ENCODE measurements at regions not wholly inside any gene's neighbourhood (a gene's known extent, or its start where the extent isn't known, plus 50 kb on each side); places are given as distances from the start of the nearest gene placed in this dataset.

DNA sequence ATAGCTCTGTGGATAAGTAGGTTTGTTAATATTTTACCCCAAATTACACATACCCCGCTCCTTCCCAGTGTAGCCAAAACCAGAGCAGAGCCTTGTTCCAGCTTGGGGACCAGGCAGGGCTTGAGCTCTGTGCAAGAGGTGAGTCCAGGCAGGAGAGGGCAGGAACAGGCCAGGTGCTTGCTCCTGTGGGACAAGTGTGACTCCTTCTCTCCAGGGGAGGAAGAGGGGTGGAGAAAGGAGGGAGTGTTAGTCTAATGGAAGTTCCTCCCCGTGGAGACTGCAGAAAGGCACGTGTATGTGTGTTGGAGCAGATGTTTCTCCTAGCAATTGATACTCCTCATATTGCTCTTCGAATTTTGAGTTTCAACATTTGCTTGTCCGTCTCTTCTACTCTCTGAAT lies 201.0 kb downstream of the FGF9 start:
- Histone ChIP-seq H4K20me1 (ENCODE audit: insufficient read depth, low read length) (no peaks in the 10 kb centered on the region), H3K27me3 (ENCODE audit: insufficient read depth, low read length) (no peaks in the 10 kb centered on the region), H3K36me3 (ENCODE audit: insufficient read depth, low read length) (no peaks in the 10 kb centered on the region), H3F3A (ENCODE audit: insufficient read depth, low read length) (no peaks in the 10 kb centered on the region), H3K4me1 (ENCODE audit: insufficient read depth, low read length, severe bottlenecking) (no peaks in the 10 kb centered on the region), H3K79me2 (ENCODE audit: insufficient read depth, low read length) (no peaks in the 10 kb centered on the region), H2AFZ (ENCODE audit: low read length) (no peak overlapping the region), H3K27ac (ENCODE audit: low read depth, low read length, poor library complexity, severe bottlenecking) (no peak overlapping the region), H3K4me2 (ENCODE audit: low read length) (no peak overlapping the region), H3K9me2 (ENCODE audit: low read depth, low read length) (no peaks in the 10 kb centered on the region), H3K9ac (ENCODE audit: low read length) (no peak overlapping the region), H3K9me3 (ENCODE audit: low read length) (no peaks in the 10 kb centered on the region), H3K4me3 (ENCODE audit: low read depth, low read length, poor library complexity, severe bottlenecking) (no peak overlapping the region)
- TF ChIP-seq, protein P1, sequence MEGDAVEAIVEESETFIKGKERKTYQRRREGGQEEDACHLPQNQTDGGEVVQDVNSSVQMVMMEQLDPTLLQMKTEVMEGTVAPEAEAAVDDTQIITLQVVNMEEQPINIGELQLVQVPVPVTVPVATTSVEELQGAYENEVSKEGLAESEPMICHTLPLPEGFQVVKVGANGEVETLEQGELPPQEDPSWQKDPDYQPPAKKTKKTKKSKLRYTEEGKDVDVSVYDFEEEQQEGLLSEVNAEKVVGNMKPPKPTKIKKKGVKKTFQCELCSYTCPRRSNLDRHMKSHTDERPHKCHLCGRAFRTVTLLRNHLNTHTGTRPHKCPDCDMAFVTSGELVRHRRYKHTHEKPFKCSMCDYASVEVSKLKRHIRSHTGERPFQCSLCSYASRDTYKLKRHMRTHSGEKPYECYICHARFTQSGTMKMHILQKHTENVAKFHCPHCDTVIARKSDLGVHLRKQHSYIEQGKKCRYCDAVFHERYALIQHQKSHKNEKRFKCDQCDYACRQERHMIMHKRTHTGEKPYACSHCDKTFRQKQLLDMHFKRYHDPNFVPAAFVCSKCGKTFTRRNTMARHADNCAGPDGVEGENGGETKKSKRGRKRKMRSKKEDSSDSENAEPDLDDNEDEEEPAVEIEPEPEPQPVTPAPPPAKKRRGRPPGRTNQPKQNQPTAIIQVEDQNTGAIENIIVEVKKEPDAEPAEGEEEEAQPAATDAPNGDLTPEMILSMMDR (IDR thresholded peaks at IDR 0.05; ENCODE audit: low read length): no peak
- no peak for TF ChIP-seq EZH2 (IDR thresholded peaks at IDR 0.05; ENCODE audit: borderline replicate concordance, low read length)

DNA sequence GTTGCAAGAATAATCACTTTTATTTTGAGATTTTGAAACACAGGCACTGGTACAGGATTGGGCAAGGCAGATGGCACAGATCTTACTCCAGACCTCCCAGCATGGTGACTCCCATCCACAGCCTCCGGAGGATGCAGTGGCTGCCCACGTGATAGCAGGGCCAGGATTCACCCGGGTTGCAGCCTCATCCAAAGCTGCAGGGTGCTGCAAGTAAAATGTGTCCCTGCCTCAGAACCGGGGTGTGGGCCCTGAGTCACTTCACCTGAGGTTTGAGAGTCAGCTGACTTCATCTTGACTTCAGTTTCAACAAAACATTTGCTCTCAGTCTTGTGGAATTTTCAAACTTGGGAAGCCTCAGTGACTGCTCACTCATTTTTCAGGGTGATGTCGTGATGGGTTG lies 201.9 kb downstream of the FGF9 start:
- H3K27ac ChIP-seq (ENCODE audit: low read depth, low read length, poor library complexity, severe bottlenecking): no peak overlapping the region
- H3K4me1 ChIP-seq (ENCODE audit: insufficient read depth, low read length, severe bottlenecking): no peaks in the 10 kb centered on the region
- H3K9me3 ChIP-seq (ENCODE audit: low read length): no peaks in the 10 kb centered on the region
- no peaks in the 10 kb centered on the region for H3K79me2 ChIP-seq (ENCODE audit: insufficient read depth, low read length)
- H3K4me2 ChIP-seq (ENCODE audit: low read length): no peak overlapping the region
- no peak overlapping the region for H2AFZ ChIP-seq (ENCODE audit: low read length)
- TF ChIP-seq, protein P1 (IDR thresholded peaks at IDR 0.05; ENCODE audit: low read length): no peak
- no peak for TF ChIP-seq EZH2 (IDR thresholded peaks at IDR 0.05; ENCODE audit: borderline replicate concordance, low read length)
- H4K20me1 ChIP-seq (ENCODE audit: insufficient read depth, low read length): no peaks in the 10 kb centered on the region
- no peaks in the 10 kb centered on the region for H3K36me3 ChIP-seq (ENCODE audit: insufficient read depth, low read length)
- no peak overlapping the region for H3K4me3 ChIP-seq (ENCODE audit: low read depth, low read length, poor library complexity, severe bottlenecking)
- H3K9ac ChIP-seq (ENCODE audit: low read length): no peak overlapping the region
- no peaks in the 10 kb centered on the region for H3K9me2 ChIP-seq (ENCODE audit: low read depth, low read length)
- no peaks in the 10 kb centered on the region for H3K27me3 ChIP-seq (ENCODE audit: insufficient read depth, low read length)
- no peaks in the 10 kb centered on the region for H3F3A ChIP-seq (ENCODE audit: insufficient read depth, low read length)

DNA sequence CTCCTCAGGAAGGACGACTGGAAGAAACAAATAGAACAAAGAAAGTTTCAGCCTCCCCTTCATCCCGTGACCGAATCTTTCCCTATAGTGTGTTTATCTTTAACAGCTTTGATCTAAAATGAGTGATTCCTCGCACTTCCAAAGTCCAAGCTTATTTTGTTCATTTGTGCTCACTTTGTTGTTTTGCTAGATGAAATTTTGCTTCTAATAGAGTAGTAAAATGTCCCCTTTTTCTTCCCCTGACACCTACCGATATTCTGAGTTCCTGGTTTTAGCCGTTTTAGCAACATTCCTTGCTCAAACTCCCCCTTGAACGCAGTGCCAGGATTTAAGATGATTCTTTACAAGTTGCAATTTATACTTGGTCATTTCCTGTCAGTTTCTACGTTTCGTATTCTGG lies 204.2 kb downstream of the FGF9 start:
- no peak overlapping the region for H3K4me3 ChIP-seq (ENCODE audit: low read depth, low read length, poor library complexity, severe bottlenecking)
- H2AFZ ChIP-seq (ENCODE audit: low read length): no peak overlapping the region
- H3K4me2 ChIP-seq (ENCODE audit: low read length): no peak overlapping the region
- H3K4me1 ChIP-seq (ENCODE audit: insufficient read depth, low read length, severe bottlenecking): no peaks in the 10 kb centered on the region
- no peaks in the 10 kb centered on the region for H3K79me2 ChIP-seq (ENCODE audit: insufficient read depth, low read length)
- no peaks in the 10 kb centered on the region for H4K20me1 ChIP-seq (ENCODE audit: insufficient read depth, low read length)
- no peaks in the 10 kb centered on the region for H3K9me3 ChIP-seq (ENCODE audit: low read length)
- H3K27ac ChIP-seq (ENCODE audit: low read depth, low read length, poor library complexity, severe bottlenecking): no peak overlapping the region
- no peaks in the 10 kb centered on the region for H3K27me3 ChIP-seq (ENCODE audit: insufficient read depth, low read length)
- no peaks in the 10 kb centered on the region for H3K36me3 ChIP-seq (ENCODE audit: insufficient read depth, low read length)
- no peak for TF ChIP-seq EZH2 (IDR thresholded peaks at IDR 0.05; ENCODE audit: borderline replicate concordance, low read length)
- H3K9me2 ChIP-seq (ENCODE audit: low read depth, low read length): no peaks in the 10 kb centered on the region
- no peaks in the 10 kb centered on the region for H3F3A ChIP-seq (ENCODE audit: insufficient read depth, low read length)
- H3K9ac ChIP-seq (ENCODE audit: low read length): no peak overlapping the region

DNA sequence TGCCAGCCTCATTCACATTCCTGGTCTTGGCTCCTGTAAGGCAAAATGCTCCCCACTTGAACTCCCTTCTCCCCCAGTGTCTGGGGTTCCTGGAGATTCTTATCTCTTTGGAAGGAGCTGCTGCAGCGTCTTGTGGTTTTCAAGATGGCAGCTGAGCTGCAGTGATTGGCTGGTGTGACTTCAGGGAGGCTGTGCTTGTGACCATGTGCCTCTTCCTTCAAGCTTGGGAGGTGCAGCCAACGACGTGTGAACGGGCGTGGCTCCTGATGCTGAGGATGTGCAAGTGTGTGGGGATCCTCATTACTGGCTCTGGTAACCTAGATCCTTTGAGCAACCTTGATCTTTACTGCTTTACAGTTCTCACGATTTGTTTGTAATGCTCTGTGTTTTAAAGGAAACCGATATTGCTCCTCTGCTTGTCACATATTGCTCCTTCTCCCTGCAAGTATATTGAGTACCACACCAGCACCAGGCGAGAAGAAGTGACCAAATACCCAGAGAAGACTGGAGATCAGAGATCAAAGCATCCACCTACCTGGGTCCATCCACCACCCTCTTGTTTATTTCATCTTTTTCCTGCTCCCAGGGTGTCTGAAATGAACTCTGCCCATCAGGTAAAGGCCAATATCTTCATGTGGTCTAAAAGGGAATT lies 208.5 kb downstream of the FGF9 start:
- no peaks in the 10 kb centered on the region for H3F3A ChIP-seq (ENCODE audit: insufficient read depth, low read length)
- TF ChIP-seq EZH2 (IDR thresholded peaks at IDR 0.05; ENCODE audit: borderline replicate concordance, low read length): no peak
- TF ChIP-seq, protein P1 (IDR thresholded peaks at IDR 0.05; ENCODE audit: low read length): no peak
- no peaks in the 10 kb centered on the region for H3K79me2 ChIP-seq (ENCODE audit: insufficient read depth, low read length)
- no peaks in the 10 kb centered on the region for H4K20me1 ChIP-seq (ENCODE audit: insufficient read depth, low read length)
- H3K4me2 ChIP-seq (ENCODE audit: low read length): no peak overlapping the region
- H3K9ac ChIP-seq (ENCODE audit: low read length): no peak overlapping the region
- no peaks in the 10 kb centered on the region for H3K9me3 ChIP-seq (ENCODE audit: low read length)
- no peak overlapping the region for H3K27ac ChIP-seq (ENCODE audit: low read depth, low read length, poor library complexity, severe bottlenecking)
- no peaks in the 10 kb centered on the region for H3K27me3 ChIP-seq (ENCODE audit: insufficient read depth, low read length)
- H3K4me3 ChIP-seq (ENCODE audit: low read depth, low read length, poor library complexity, severe bottlenecking): no peak overlapping the region
- H3K4me1 ChIP-seq (ENCODE audit: insufficient read depth, low read length, severe bottlenecking): no peaks in the 10 kb centered on the region
- no peaks in the 10 kb centered on the region for H3K9me2 ChIP-seq (ENCODE audit: low read depth, low read length)
- H2AFZ ChIP-seq (ENCODE audit: low read length): no peak overlapping the region
- no peaks in the 10 kb centered on the region for H3K36me3 ChIP-seq (ENCODE audit: insufficient read depth, low read length)
